Astrocyte (in vitro differentiated cells and primary cell): ENCODE measurements at regions not wholly inside any gene's neighbourhood (a gene's known extent, or its start where the extent isn't known, plus 50 kb on each side); places are given as distances from the start of the nearest gene placed in this dataset.

Experiments
- DNase-seq: peaks from one replicate; pipeline ENCODE4 v3.0.0-alpha.2; 2010; ENCODE audit warnings: low read depth
- FAIRE-seq: peaks from 2 replicates; lab custom pipeline; 2011; peaks lifted over from hg19 to GRCh38; lab: Jason Lieb, UNC
- H2AFZ ChIP-seq: 2 replicates; pipeline ENCODE4 v1.6.0; 2012; ENCODE audit warnings: low read depth, low read length, inconsistent platforms
- H3K27ac ChIP-seq: 2 replicates; pipeline ENCODE4 v1.5.1; 2011; ENCODE audit warnings: low read depth, low read length, inconsistent platforms
- H3K27me3 ChIP-seq: 2 replicates; pipeline ENCODE4 v1.6.0; 2011; ENCODE audit warnings: low read length, inconsistent platforms; ENCODE audit not compliant: insufficient read depth
- H3K36me3 ChIP-seq: 2 replicates; pipeline ENCODE4 v1.5.1; 2011; ENCODE audit warnings: low read length, inconsistent platforms; ENCODE audit not compliant: insufficient read depth
- H3K4me1 ChIP-seq: 2 replicates; pipeline ENCODE4 v1.5.1; 2011; ENCODE audit warnings: low read length, inconsistent platforms; ENCODE audit not compliant: insufficient read depth
- H3K4me2 ChIP-seq: 2 replicates; pipeline ENCODE4 v1.6.0; 2012; ENCODE audit warnings: low read length, inconsistent platforms
- H3K4me3 ChIP-seq: 2 replicates; pipeline ENCODE4 v1.5.1; 2011; ENCODE audit warnings: low read depth, mild to moderate bottlenecking, low read length, inconsistent platforms; ENCODE audit not compliant: insufficient read depth
- H3K79me2 ChIP-seq: 2 replicates; pipeline ENCODE4 v1.6.0; 2012; ENCODE audit warnings: mild to moderate bottlenecking, low read length, inconsistent platforms; ENCODE audit not compliant: insufficient read depth
- H3K9ac ChIP-seq: 2 replicates; pipeline ENCODE4 v1.6.0; 2012; ENCODE audit warnings: mild to moderate bottlenecking, low read length, inconsistent platforms
- H3K9me3 ChIP-seq: 2 replicates; pipeline ENCODE4 v1.5.1; 2012; ENCODE audit warnings: low read depth, mild to moderate bottlenecking, low read length, inconsistent platforms; ENCODE audit not compliant: insufficient read depth
- H4K20me1 ChIP-seq: 2 replicates; pipeline ENCODE4 v1.6.0; 2012; ENCODE audit warnings: low read length, inconsistent platforms; ENCODE audit not compliant: insufficient read depth
- H3K27ac Mint-ChIP-seq: one replicate; pipeline ENCODE4 v1.8.0; 2021; ENCODE audit warnings: mild to moderate bottlenecking, mixed read lengths; ENCODE audit not compliant: unreplicated experiment
- H3K27me3 Mint-ChIP-seq: one replicate; pipeline ENCODE4 v1.8.0; 2021; ENCODE audit warnings: low read depth, mixed read lengths; ENCODE audit not compliant: unreplicated experiment
- H3K36me3 Mint-ChIP-seq: one replicate; pipeline ENCODE4 v1.8.0; 2021; ENCODE audit warnings: low read depth, mixed read lengths; ENCODE audit not compliant: unreplicated experiment
- H3K4me1 Mint-ChIP-seq: one replicate; pipeline ENCODE4 v1.8.0; 2021; ENCODE audit warnings: low read depth, mixed read lengths; ENCODE audit not compliant: unreplicated experiment
- H3K4me3 Mint-ChIP-seq: one replicate; pipeline ENCODE4 v1.8.0; 2021; ENCODE audit warnings: mild to moderate bottlenecking, moderate library complexity, mixed read lengths; ENCODE audit not compliant: unreplicated experiment
- H3K9me3 Mint-ChIP-seq: one replicate; pipeline ENCODE4 v1.8.0; 2021; ENCODE audit warnings: mild to moderate bottlenecking, mixed read lengths; ENCODE audit not compliant: unreplicated experiment
- CTCF ChIP-seq: IDR thresholded peaks from 2 replicates; pipeline ENCODE4 v1.5.1; 2011; ENCODE audit warnings: low read depth, mild to moderate bottlenecking, inconsistent platforms, low read length, moderate library complexity; ENCODE audit not compliant: insufficient read depth
- EZH2 ChIP-seq: IDR thresholded peaks from 2 replicates; pipeline ENCODE4 v1.6.1; 2012; ENCODE audit warnings: mild to moderate bottlenecking, low read length, inconsistent platforms; ENCODE audit not compliant: insufficient read depth

GRCh38 chr13:61187471-61187870 lies 228.2 kb downstream of the PCDH20 start:
- Histone ChIP-seq H3K4me3 (no peak overlapping the region), H3K9ac (no peak overlapping the region), H3K4me2 (no peak overlapping the region), H3K9me3 (no peaks in the 10 kb centered on the region), H2AFZ (no peak overlapping the region), H3K27me3 (no peaks in the 10 kb centered on the region), H3K36me3 (no peaks in the 10 kb centered on the region), H4K20me1 (no peaks in the 10 kb centered on the region), H3K4me1 (no peaks in the 10 kb centered on the region), H3K27ac (no peak overlapping the region), H3K79me2 (no peaks in the 10 kb centered on the region)
- FAIRE-seq (no peak), DNase-seq (no peak)
- TF ChIP-seq CTCF = no peak
- no peak for TF ChIP-seq EZH2
- H3K27ac Mint-ChIP-seq = no peak overlapping the region
- H3K9me3 Mint-ChIP-seq = no peaks in the 10 kb centered on the region
- no peaks in the 10 kb centered on the region for H3K36me3 Mint-ChIP-seq
- H3K27me3 Mint-ChIP-seq = no peaks in the 10 kb centered on the region
- no peak overlapping the region for H3K4me3 Mint-ChIP-seq
- peaks cover 7% of the 10 kb centered on the region for H3K4me1 Mint-ChIP-seq

GRCh38 chr13:61183670-61184069 lies 232.0 kb downstream of the PCDH20 start:
- Histone ChIP-seq H2AFZ (no peak overlapping the region), H3K9ac (no peak overlapping the region), H3K79me2 (no peaks in the 10 kb centered on the region), H3K4me3 (no peak overlapping the region), H3K9me3 (no peaks in the 10 kb centered on the region), H3K36me3 (no peaks in the 10 kb centered on the region), H3K27me3 (no peaks in the 10 kb centered on the region), H4K20me1 (no peaks in the 10 kb centered on the region), H3K4me1 (no peaks in the 10 kb centered on the region), H3K4me2 (no peak overlapping the region), H3K27ac (no peak overlapping the region)
- no peak for FAIRE-seq
- no peak for DNase-seq
- Mint-ChIP-seq H3K27ac (no peak overlapping the region), H3K36me3 (no peaks in the 10 kb centered on the region), H3K4me3 (no peak overlapping the region), H3K27me3 (no peaks in the 10 kb centered on the region), H3K9me3 (no peaks in the 10 kb centered on the region), H3K4me1 (no peaks in the 10 kb centered on the region)
- TF ChIP-seq CTCF (no peak), EZH2 (no peak)

- no peak overlapping the region for H3K27ac Mint-ChIP-seq
- H3K4me3 Mint-ChIP-seq = no peak overlapping the region
- no peaks in the 10 kb centered on the region for H3K36me3 ChIP-seq
- DNase-seq = no peak
- no peaks in the 10 kb centered on the region for H3K27me3 ChIP-seq
- no peaks in the 10 kb centered on the region for H3K27me3 Mint-ChIP-seq
- H3K9me3 Mint-ChIP-seq = no peaks in the 10 kb centered on the region
- no peaks in the 10 kb centered on the region for H3K4me1 ChIP-seq
- H3K27ac ChIP-seq = no peak overlapping the region
- H3K79me2 ChIP-seq = no peaks in the 10 kb centered on the region
- no peaks in the 10 kb centered on the region for H3K9me3 ChIP-seq
- TF ChIP-seq CTCF (no peak), EZH2 (no peak)
- H4K20me1 ChIP-seq = no peaks in the 10 kb centered on the region
- no peak overlapping the region for H3K4me2 ChIP-seq
- H3K4me1 Mint-ChIP-seq = no peaks in the 10 kb centered on the region
- H3K36me3 Mint-ChIP-seq = no peaks in the 10 kb centered on the region
- no peak overlapping the region for H2AFZ ChIP-seq
- FAIRE-seq = no peak
- H3K4me3 ChIP-seq = no peak overlapping the region
- H3K9ac ChIP-seq = no peak overlapping the region
Measured at GRCh38 chr13:61180234-61180633, 235.4 kb downstream of the PCDH20 start.
